ENCODE measurements at regions not wholly inside any gene's neighbourhood (a gene's known extent, or its start where the extent isn't known, plus 50 kb on each side); places are given as distances from the start of the nearest gene placed in this dataset.

DNA sequence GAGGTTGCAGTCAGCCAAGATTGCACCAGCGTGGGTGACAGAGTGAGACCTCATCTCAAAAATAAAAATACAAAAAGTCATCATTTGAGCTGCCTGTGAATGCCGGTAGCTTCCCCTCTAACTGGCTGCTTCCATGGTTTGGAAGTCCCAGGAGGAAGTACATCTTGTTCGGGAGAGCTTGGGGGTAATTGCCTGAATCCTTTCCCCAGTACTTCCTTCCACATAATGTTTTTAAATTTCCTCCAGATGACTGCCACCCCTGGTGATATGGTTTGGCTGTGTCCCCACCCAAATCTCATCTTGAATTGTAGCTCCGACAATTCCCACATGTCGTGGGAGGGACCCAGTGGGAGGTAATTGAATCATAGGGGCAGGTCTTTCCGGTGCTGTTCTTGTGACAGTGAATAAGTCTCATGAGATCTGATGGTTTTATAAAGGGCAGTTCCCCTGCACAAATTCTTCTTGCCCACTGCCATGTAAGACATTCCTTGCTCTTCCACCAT lies 87.2 kb downstream of the SPRING1 start:
- no peak for TF ChIP-seq ZNF384 (IDR thresholded peaks at IDR 0.05)
- TF ChIP-seq PKNOX1 (IDR thresholded peaks at IDR 0.05): no peak
- TF ChIP-seq TARDBP (IDR thresholded peaks at IDR 0.05): no peak
- TF ChIP-seq ARNT (IDR thresholded peaks at IDR 0.05): no peak
- TF ChIP-seq FOXM1 (IDR thresholded peaks at IDR 0.05; ENCODE audit: borderline replicate concordance): no peak
- no peak for TF ChIP-seq FOXK2 (IDR thresholded peaks at IDR 0.05)
- TF ChIP-seq L3MBTL2 (conservative IDR thresholded peaks at IDR 0.05): no peak
- TF ChIP-seq ELF4 (IDR thresholded peaks at IDR 0.05): no peak
- no peak for TF ChIP-seq CTBP1 (IDR thresholded peaks at IDR 0.05; ENCODE audit: borderline replicate concordance)
- no peak for TF ChIP-seq HDGF (IDR thresholded peaks at IDR 0.05; ENCODE audit: borderline replicate concordance)
- TF ChIP-seq FOXA1 (IDR thresholded peaks at IDR 0.05): no peak
- TF ChIP-seq BHLHE40 (IDR thresholded peaks at IDR 0.05; ENCODE audit: borderline replicate concordance): no peak
- TF ChIP-seq SP1 (IDR thresholded peaks at IDR 0.05): no peak

All from HEK293T (cell line).